ENCODE measurements at regions not wholly inside any gene's neighbourhood (a gene's known extent, or its start where the extent isn't known, plus 50 kb on each side); places are given as distances from the start of the nearest gene placed in this dataset.
"Not testable (repeated sequence)": the region's sequence is repeated elsewhere in the genome, so short reads cannot be mapped to it uniquely, and the experiment has no call there.

GRCh38 chr6:2327591-2327990 is 82.2 kb upstream of the GMDS start:
- Histone ChIP-seq H3K4me1 (ENCODE audit: control insufficient read depth, insufficient read depth, low read length) (no peaks in the 10 kb centered on the region), H3K9me3 (replicated peaks; ENCODE audit: control insufficient read depth, low read depth, low read length) (peaks cover 28% of the 10 kb centered on the region)

GRCh38 chr6:2324166-2324953 is 79.0 kb upstream of the GMDS start:
- Histone ChIP-seq H3K9me3 (replicated peaks; ENCODE audit: control insufficient read depth, low read depth, low read length) (peaks cover 25% of the 10 kb centered on the region), H3K36me3 (ENCODE audit: control insufficient read depth, insufficient read depth, low read length) (peaks cover 2% of the 10 kb centered on the region), H3K27me3 (ENCODE audit: control insufficient read depth, insufficient read depth, low read length) (no peaks in the 10 kb centered on the region), H3K4me3 (ENCODE audit: low read length) (no peak overlapping the region), H3K27ac (ENCODE audit: low read length) (no peak overlapping the region), H3K4me1 (ENCODE audit: control insufficient read depth, insufficient read depth, low read length) (no peaks in the 10 kb centered on the region)
- 92% methylated on average over 2 of the region's 2 CpGs for WGBS (ENCODE audit: insufficient coverage)
- DNase-seq, result no peak

More at GRCh38 chr6:2327591-2327990, 82.2 kb upstream of the GMDS start:
- peaks cover 2% of the 10 kb centered on the region for H3K36me3 ChIP-seq (ENCODE audit: control insufficient read depth, insufficient read depth, low read length)
- H3K4me3 ChIP-seq (ENCODE audit: low read length), result no peak overlapping the region
- DNase-seq, result no peak
- no peak overlapping the region for H3K27ac ChIP-seq (ENCODE audit: low read length)
- H3K27me3 ChIP-seq (ENCODE audit: control insufficient read depth, insufficient read depth, low read length), result no peaks in the 10 kb centered on the region

GRCh38 chr6:2317498-2317897 is 72.1 kb upstream of the GMDS start:
- not testable (repeated sequence) for H3K4me3 ChIP-seq (ENCODE audit: low read length); H3K27me3 ChIP-seq (ENCODE audit: control insufficient read depth, insufficient read depth, low read length); DNase-seq; H3K27ac ChIP-seq (ENCODE audit: low read length); H3K9me3 ChIP-seq (replicated peaks; ENCODE audit: control insufficient read depth, low read depth, low read length); H3K36me3 ChIP-seq (ENCODE audit: control insufficient read depth, insufficient read depth, low read length); H3K4me1 ChIP-seq (ENCODE audit: control insufficient read depth, insufficient read depth, low read length)
- WGBS (ENCODE audit: insufficient coverage), result 95% methylated on average over 5 of the region's 11 CpGs

GRCh38 chr6:2314641-2315040 is 69.2 kb upstream of the GMDS start:
- DNase-seq, result peak; percentile 3
- Histone ChIP-seq H3K27me3 (ENCODE audit: control insufficient read depth, insufficient read depth, low read length) (no peaks in the 10 kb centered on the region), H3K4me1 (ENCODE audit: control insufficient read depth, insufficient read depth, low read length) (no peaks in the 10 kb centered on the region), H3K36me3 (ENCODE audit: control insufficient read depth, insufficient read depth, low read length) (no peaks in the 10 kb centered on the region), H3K4me3 (ENCODE audit: low read length) (no peak overlapping the region), H3K9me3 (replicated peaks; ENCODE audit: control insufficient read depth, low read depth, low read length) (no peaks in the 10 kb centered on the region), H3K27ac (ENCODE audit: low read length) (no peak overlapping the region)
- WGBS (ENCODE audit: insufficient coverage), result 40% methylated on average over 1 of the region's 7 CpGs

- H3K27ac ChIP-seq (ENCODE audit: low read length), result no peak overlapping the region
- no peaks in the 10 kb centered on the region for H3K4me1 ChIP-seq (ENCODE audit: control insufficient read depth, insufficient read depth, low read length)
- H3K36me3 ChIP-seq (ENCODE audit: control insufficient read depth, insufficient read depth, low read length), result no peaks in the 10 kb centered on the region
- no peak overlapping the region for H3K4me3 ChIP-seq (ENCODE audit: low read length)
- DNase-seq, result no peak
- H3K9me3 ChIP-seq (replicated peaks; ENCODE audit: control insufficient read depth, low read depth, low read length), result no peaks in the 10 kb centered on the region
- H3K27me3 ChIP-seq (ENCODE audit: control insufficient read depth, insufficient read depth, low read length), result no peaks in the 10 kb centered on the region
Observed at GRCh38 chr6:2310042-2310441, 64.6 kb upstream of the GMDS start.

- Histone ChIP-seq H3K27ac (ENCODE audit: low read length) (no peak overlapping the region), H3K36me3 (ENCODE audit: control insufficient read depth, insufficient read depth, low read length) (no peaks in the 10 kb centered on the region), H3K27me3 (ENCODE audit: control insufficient read depth, insufficient read depth, low read length) (no peaks in the 10 kb centered on the region), H3K4me3 (ENCODE audit: low read length) (no peak overlapping the region), H3K4me1 (ENCODE audit: control insufficient read depth, insufficient read depth, low read length) (no peaks in the 10 kb centered on the region), H3K9me3 (replicated peaks; ENCODE audit: control insufficient read depth, low read depth, low read length) (no peaks in the 10 kb centered on the region)
- WGBS (ENCODE audit: insufficient coverage), result no CpG with 5 or more reads among the region's 4 CpGs
- DNase-seq, result no peak
Observed at GRCh38 chr6:2309122-2309521, 63.7 kb upstream of the GMDS start.

- H3K27me3 ChIP-seq (ENCODE audit: control insufficient read depth, insufficient read depth, low read length), result no peaks in the 10 kb centered on the region
- H3K4me1 ChIP-seq (ENCODE audit: control insufficient read depth, insufficient read depth, low read length), result no peaks in the 10 kb centered on the region
- H3K27ac ChIP-seq (ENCODE audit: low read length), result no peak overlapping the region
- H3K36me3 ChIP-seq (ENCODE audit: control insufficient read depth, insufficient read depth, low read length), result no peaks in the 10 kb centered on the region
- no peaks in the 10 kb centered on the region for H3K9me3 ChIP-seq (replicated peaks; ENCODE audit: control insufficient read depth, low read depth, low read length)
- H3K4me3 ChIP-seq (ENCODE audit: low read length), result no peak overlapping the region
- 100% methylated on average over 1 of the region's 3 CpGs for WGBS (ENCODE audit: insufficient coverage)
- DNase-seq, result no peak
Observed at GRCh38 chr6:2307799-2308198, 62.4 kb upstream of the GMDS start.

GRCh38 chr6:2305951-2306350 is 60.5 kb upstream of the GMDS start:
- Histone ChIP-seq H3K4me1 (ENCODE audit: control insufficient read depth, insufficient read depth, low read length) (no peaks in the 10 kb centered on the region), H3K36me3 (ENCODE audit: control insufficient read depth, insufficient read depth, low read length) (no peaks in the 10 kb centered on the region), H3K4me3 (ENCODE audit: low read length) (no peak overlapping the region), H3K27me3 (ENCODE audit: control insufficient read depth, insufficient read depth, low read length) (no peaks in the 10 kb centered on the region), H3K27ac (ENCODE audit: low read length) (no peak overlapping the region), H3K9me3 (replicated peaks; ENCODE audit: control insufficient read depth, low read depth, low read length) (no peaks in the 10 kb centered on the region)
- 100% methylated on average over 3 of the region's 5 CpGs for WGBS (ENCODE audit: insufficient coverage)
- no peak for DNase-seq

GRCh38 chr6:2302482-2302881 is 57.1 kb upstream of the GMDS start:
- not testable (repeated sequence) for H3K4me1 ChIP-seq (ENCODE audit: control insufficient read depth, insufficient read depth, low read length); H3K4me3 ChIP-seq (ENCODE audit: low read length); H3K36me3 ChIP-seq (ENCODE audit: control insufficient read depth, insufficient read depth, low read length); H3K27ac ChIP-seq (ENCODE audit: low read length); H3K27me3 ChIP-seq (ENCODE audit: control insufficient read depth, insufficient read depth, low read length); DNase-seq; H3K9me3 ChIP-seq (replicated peaks; ENCODE audit: control insufficient read depth, low read depth, low read length)
- WGBS (ENCODE audit: insufficient coverage), result 100% methylated on average over 1 of the region's 5 CpGs

GRCh38 chr6:2296781-2297180 is 51.4 kb upstream of the GMDS start:
- no peaks in the 10 kb centered on the region for H3K27me3 ChIP-seq (ENCODE audit: control insufficient read depth, insufficient read depth, low read length)
- H3K4me3 ChIP-seq (ENCODE audit: low read length), result no peak overlapping the region
- H3K9me3 ChIP-seq (replicated peaks; ENCODE audit: control insufficient read depth, low read depth, low read length), result peaks cover 21% of the 10 kb centered on the region
- H3K36me3 ChIP-seq (ENCODE audit: control insufficient read depth, insufficient read depth, low read length), result no peaks in the 10 kb centered on the region
- no peak overlapping the region for H3K27ac ChIP-seq (ENCODE audit: low read length)
- DNase-seq, result no peak
- WGBS (ENCODE audit: insufficient coverage), result 100% methylated on average over 1 of the region's 2 CpGs
- H3K4me1 ChIP-seq (ENCODE audit: control insufficient read depth, insufficient read depth, low read length), result no peaks in the 10 kb centered on the region
